ENCODE measurements at regions not wholly inside any gene's neighbourhood (a gene's known extent, or its start where the extent isn't known, plus 50 kb on each side); places are given as distances from the start of the nearest gene placed in this dataset.

GRCh38 chr9:17905781-17906175, 326.9 kb downstream of the SH3GL2 start:
- no peak for TF ChIP-seq CTCF (IDR thresholded peaks at IDR 0.05; ENCODE audit: control insufficient read depth, insufficient read depth, low read depth, low read length, missing control alignments)
- no peak overlapping the region for H3K4me3 ChIP-seq (ENCODE audit: control insufficient read depth, low read depth, low read length)
- DNase-seq (ENCODE audit: low read depth), result no peak

- no peak for DNase-seq (ENCODE audit: low read depth)
- H3K4me3 ChIP-seq (ENCODE audit: control insufficient read depth, low read depth, low read length), result no peak overlapping the region
- TF ChIP-seq CTCF (IDR thresholded peaks at IDR 0.05; ENCODE audit: control insufficient read depth, insufficient read depth, low read depth, low read length, missing control alignments), result no peak
Measured at GRCh38 chr9:17906176-17906840, 327.4 kb downstream of the SH3GL2 start.

GRCh38 chr9:17906841-17907778, 328.2 kb downstream of the SH3GL2 start:
- no peak overlapping the region for H3K4me3 ChIP-seq (ENCODE audit: control insufficient read depth, low read depth, low read length)
- no peak for TF ChIP-seq CTCF (IDR thresholded peaks at IDR 0.05; ENCODE audit: control insufficient read depth, insufficient read depth, low read depth, low read length, missing control alignments)
- DNase-seq (ENCODE audit: low read depth), result no peak

- no peak for TF ChIP-seq CTCF (IDR thresholded peaks at IDR 0.05; ENCODE audit: control insufficient read depth, insufficient read depth, low read depth, low read length, missing control alignments)
- no peak for DNase-seq (ENCODE audit: low read depth)
- no peak overlapping the region for H3K4me3 ChIP-seq (ENCODE audit: control insufficient read depth, low read depth, low read length)
Measured at GRCh38 chr9:17907779-17908508, 329.1 kb downstream of the SH3GL2 start.

- DNase-seq (ENCODE audit: low read depth), result no peak
- TF ChIP-seq CTCF (IDR thresholded peaks at IDR 0.05; ENCODE audit: control insufficient read depth, insufficient read depth, low read depth, low read length, missing control alignments), result no peak
Measured at GRCh38 chr9:17926246-17926645, 347.4 kb downstream of the SH3GL2 start.

GRCh38 chr9:17927616-17928015, 348.8 kb downstream of the SH3GL2 start:
- no peak for DNase-seq (ENCODE audit: low read depth)
- no peak for TF ChIP-seq CTCF (IDR thresholded peaks at IDR 0.05; ENCODE audit: control insufficient read depth, insufficient read depth, low read depth, low read length, missing control alignments)
- no peak overlapping the region for H3K4me3 ChIP-seq (ENCODE audit: control insufficient read depth, low read depth, low read length)

More at GRCh38 chr9:17926246-17926645, 347.4 kb downstream of the SH3GL2 start:
- no peak overlapping the region for H3K4me3 ChIP-seq (ENCODE audit: control insufficient read depth, low read depth, low read length)

Measured in AG09309 (cell line).